Skeletal muscle tissue (tissue), 3 donors: ENCODE measurements at regions not wholly inside any gene's neighbourhood (a gene's known extent, or its start where the extent isn't known, plus 50 kb on each side); places are given as distances from the start of the nearest gene placed in this dataset.

ENCODE experiments used
- H3K27ac ChIP-seq: one replicate; pipeline ENCODE4 v1.7.0; 2013; ENCODE audit warnings: mild to moderate bottlenecking, low read depth, low read length, inconsistent platforms
- H3K27me3 ChIP-seq, 3 donors: one replicate each; pipeline ENCODE4 v1.7.0; 2013; ENCODE audit warnings: low read length in 3 of 3; ENCODE audit not compliant: control insufficient read depth in 3 of 3, insufficient read depth in 3 of 3
- H3K36me3 ChIP-seq, 3 donors: one replicate each; pipeline ENCODE4 v1.7.0; 2013; ENCODE audit warnings: low read length in 3 of 3; ENCODE audit not compliant: control insufficient read depth in 3 of 3, insufficient read depth in 3 of 3
- H3K4me1 ChIP-seq, 3 donors: one replicate each; pipeline ENCODE4 v1.7.0; 2013; ENCODE audit warnings: low read length in 3 of 3, mild to moderate bottlenecking in 3 of 3; ENCODE audit not compliant: control insufficient read depth in 3 of 3, insufficient read depth in 3 of 3
- H3K4me3 ChIP-seq, 3 donors: one replicate each; pipeline ENCODE4 v1.7.0; 2013; ENCODE audit warnings: low read length in 3 of 3
- H3K9ac ChIP-seq, 3 donors: one replicate each; pipeline ENCODE4 v1.7.0; 2013; ENCODE audit warnings: low read length in 3 of 3, mild to moderate bottlenecking in 3 of 3, moderate library complexity in 2 of 3, low read depth in 1 of 3
- H3K9me3 ChIP-seq, 3 donors: one replicate each; pipeline ENCODE4 v1.7.0; 2013; ENCODE audit warnings: low read length in 3 of 3; ENCODE audit not compliant: control insufficient read depth in 3 of 3
- donor health status: Osteomylitis.

GRCh38 chr4:167456619-167457018, 222.3 kb upstream of the SPOCK3 start:
- Histone ChIP-seq H3K36me3 (no peaks in the 10 kb centered on the region), H3K4me3 (no peak overlapping the region), H3K4me1 (no peaks in the 10 kb centered on the region), H3K27me3 (no peaks in the 10 kb centered on the region), H3K9me3 (no peaks in the 10 kb centered on the region), H3K27ac (no peak overlapping the region), H3K9ac (no peak overlapping the region)

GRCh38 chr4:167469436-167469835, 235.1 kb upstream of the SPOCK3 start:
- no peaks in the 10 kb centered on the region for H3K9me3 ChIP-seq
- no peak overlapping the region for H3K27ac ChIP-seq
- no peaks in the 10 kb centered on the region for H3K27me3 ChIP-seq
- no peak overlapping the region for H3K4me3 ChIP-seq
- no peak overlapping the region for H3K9ac ChIP-seq
- no peaks in the 10 kb centered on the region for H3K4me1 ChIP-seq
- no peaks in the 10 kb centered on the region for H3K36me3 ChIP-seq

- H3K4me3 ChIP-seq, result no peak overlapping the region
- H3K27ac ChIP-seq, result no peak overlapping the region
- H3K27me3 ChIP-seq, result no peaks in the 10 kb centered on the region
- H3K36me3 ChIP-seq, result no peaks in the 10 kb centered on the region
- H3K4me1 ChIP-seq, result no peaks in the 10 kb centered on the region
- no peaks in the 10 kb centered on the region for H3K9me3 ChIP-seq
- H3K9ac ChIP-seq, result no peak overlapping the region
Observed at GRCh38 chr4:167475951-167476350, 241.7 kb upstream of the SPOCK3 start.

GRCh38 chr4:167492007-167492406, 257.7 kb upstream of the SPOCK3 start:
- Histone ChIP-seq H3K4me3 (no peak overlapping the region), H3K9ac (no peak overlapping the region), H3K27ac (no peak overlapping the region), H3K4me1 (no peaks in the 10 kb centered on the region), H3K36me3 (no peaks in the 10 kb centered on the region), H3K27me3 (no peaks in the 10 kb centered on the region), H3K9me3 (no peaks in the 10 kb centered on the region)

- H3K4me1 ChIP-seq, result no peaks in the 10 kb centered on the region
- no peak overlapping the region for H3K9ac ChIP-seq
- H3K27ac ChIP-seq, result no peak overlapping the region
- no peaks in the 10 kb centered on the region for H3K36me3 ChIP-seq
- H3K27me3 ChIP-seq, result no peaks in the 10 kb centered on the region
- H3K4me3 ChIP-seq, result no peak overlapping the region
- H3K9me3 ChIP-seq, result peaks cover 0 to 2% (median 0%) of the 10 kb centered on the region in 3 donors
Observed at GRCh38 chr4:167509551-167509950, 275.3 kb upstream of the SPOCK3 start.

GRCh38 chr4:167524091-167524490, 289.8 kb upstream of the SPOCK3 start:
- no peaks in the 10 kb centered on the region for H3K4me1 ChIP-seq
- no peaks in the 10 kb centered on the region for H3K36me3 ChIP-seq
- H3K4me3 ChIP-seq, result no peak overlapping the region
- H3K27me3 ChIP-seq, result no peaks in the 10 kb centered on the region
- H3K27ac ChIP-seq, result no peak overlapping the region
- H3K9me3 ChIP-seq, result no peaks in the 10 kb centered on the region
- no peak overlapping the region for H3K9ac ChIP-seq

- Histone ChIP-seq H3K27ac (no peak overlapping the region), H3K27me3 (no peaks in the 10 kb centered on the region), H3K9me3 (peaks cover 0 to 2% (median 0%) of the 10 kb centered on the region in 3 donors), H3K4me3 (no peak overlapping the region), H3K36me3 (no peaks in the 10 kb centered on the region), H3K9ac (no peak overlapping the region), H3K4me1 (no peaks in the 10 kb centered on the region)
Observed at GRCh38 chr4:167537761-167538160, 303.5 kb upstream of the SPOCK3 start.

GRCh38 chr4:167541286-167541685, 307.0 kb upstream of the SPOCK3 start:
- no peak overlapping the region for H3K4me3 ChIP-seq
- no peak overlapping the region for H3K9ac ChIP-seq
- no peak overlapping the region for H3K27ac ChIP-seq
- H3K9me3 ChIP-seq, result no peaks in the 10 kb centered on the region
- H3K27me3 ChIP-seq, result no peaks in the 10 kb centered on the region
- H3K36me3 ChIP-seq, result no peaks in the 10 kb centered on the region
- no peaks in the 10 kb centered on the region for H3K4me1 ChIP-seq

- H3K27me3 ChIP-seq, result no peaks in the 10 kb centered on the region
- no peak overlapping the region for H3K9ac ChIP-seq
- H3K4me3 ChIP-seq, result no peak overlapping the region
- H3K9me3 ChIP-seq, result no peaks in the 10 kb centered on the region
- no peaks in the 10 kb centered on the region for H3K36me3 ChIP-seq
- no peaks in the 10 kb centered on the region for H3K4me1 ChIP-seq
- no peak overlapping the region for H3K27ac ChIP-seq
Observed at GRCh38 chr4:167544391-167544790, 310.1 kb upstream of the SPOCK3 start.

GRCh38 chr4:167550021-167550420, 315.7 kb upstream of the SPOCK3 start:
- Histone ChIP-seq H3K9me3 (no peaks in the 10 kb centered on the region), H3K36me3 (no peaks in the 10 kb centered on the region), H3K27me3 (no peaks in the 10 kb centered on the region), H3K4me3 (no peak overlapping the region), H3K4me1 (no peaks in the 10 kb centered on the region), H3K9ac (no peak overlapping the region), H3K27ac (no peak overlapping the region)
